Erythroblast (primary cell): ENCODE measurements at regions not wholly inside any gene's neighbourhood (a gene's known extent, or its start where the extent isn't known, plus 50 kb on each side); places are given as distances from the start of the nearest gene placed in this dataset.

ENCODE experiments used
- DNase-seq, 2 experiments: peaks; one replicate each; lab custom pipeline; 2025; lab: John Stamatoyannopoulos, UW
- GATA1 ChIP-seq: IDR thresholded peaks from 2 replicates; pipeline ENCODE4 v1.6.1; 2011; ENCODE audit warnings: low read depth, mild to moderate bottlenecking, control low read depth, low read length, moderate library complexity
- POLR2A ChIP-seq: IDR thresholded peaks from 2 replicates; pipeline ENCODE4 v1.6.1; 2011; ENCODE audit warnings: mild to moderate bottlenecking, low read length

GRCh38 chr22:49261616-49262015 lies 566.1 kb downstream of the BRD1 start:
- TF ChIP-seq GATA1 (no peak), POLR2A (no peak)
- no peak for DNase-seq

GRCh38 chr22:49260681-49261580 lies 566.7 kb downstream of the BRD1 start:
- no peak for DNase-seq
- TF ChIP-seq GATA1 (no peak), POLR2A (no peak)

- no peak for TF ChIP-seq POLR2A
- no peak for TF ChIP-seq GATA1
- no peak for DNase-seq
Observed at GRCh38 chr22:49259839-49260615, 567.6 kb downstream of the BRD1 start.

- TF ChIP-seq POLR2A (no peak), GATA1 (no peak)
- no peak for DNase-seq
Observed at GRCh38 chr22:49258107-49259010, 569.3 kb downstream of the BRD1 start.

GRCh38 chr22:49257551-49257961 lies 570.1 kb downstream of the BRD1 start:
- DNase-seq: no peak
- TF ChIP-seq POLR2A (no peak), GATA1 (no peak)

GRCh38 chr22:49255741-49256318 lies 571.8 kb downstream of the BRD1 start:
- DNase-seq: no peak
- TF ChIP-seq GATA1: no peak
- TF ChIP-seq POLR2A: no peak

GRCh38 chr22:49255154-49255553 lies 572.5 kb downstream of the BRD1 start:
- no peak for DNase-seq
- TF ChIP-seq GATA1 (no peak), POLR2A (no peak)

- TF ChIP-seq GATA1: no peak
- TF ChIP-seq POLR2A: no peak
- DNase-seq: no peak
Observed at GRCh38 chr22:49253656-49254055, 574.0 kb downstream of the BRD1 start.

- DNase-seq: no peak
- TF ChIP-seq GATA1 (no peak), POLR2A (no peak)
Observed at GRCh38 chr22:49251371-49251770, 576.3 kb downstream of the BRD1 start.

- TF ChIP-seq POLR2A (no peak), GATA1 (no peak)
- no peak for DNase-seq
Observed at GRCh38 chr22:49247194-49247924, 580.3 kb downstream of the BRD1 start.

GRCh38 chr22:49244466-49245420 lies 582.9 kb downstream of the BRD1 start:
- no peak for DNase-seq
- TF ChIP-seq GATA1 (no peak), POLR2A (no peak)
